ENCODE measurements at regions not wholly inside any gene's neighbourhood (a gene's known extent, or its start where the extent isn't known, plus 50 kb on each side); places are given as distances from the start of the nearest gene placed in this dataset.
A peak's percentile ranks its signal among the peaks of the same experiment; 100 is the strongest.
"Not testable (repeated sequence)": the region's sequence is repeated elsewhere in the genome, so short reads cannot be mapped to it uniquely, and the experiment has no call there.

DNA sequence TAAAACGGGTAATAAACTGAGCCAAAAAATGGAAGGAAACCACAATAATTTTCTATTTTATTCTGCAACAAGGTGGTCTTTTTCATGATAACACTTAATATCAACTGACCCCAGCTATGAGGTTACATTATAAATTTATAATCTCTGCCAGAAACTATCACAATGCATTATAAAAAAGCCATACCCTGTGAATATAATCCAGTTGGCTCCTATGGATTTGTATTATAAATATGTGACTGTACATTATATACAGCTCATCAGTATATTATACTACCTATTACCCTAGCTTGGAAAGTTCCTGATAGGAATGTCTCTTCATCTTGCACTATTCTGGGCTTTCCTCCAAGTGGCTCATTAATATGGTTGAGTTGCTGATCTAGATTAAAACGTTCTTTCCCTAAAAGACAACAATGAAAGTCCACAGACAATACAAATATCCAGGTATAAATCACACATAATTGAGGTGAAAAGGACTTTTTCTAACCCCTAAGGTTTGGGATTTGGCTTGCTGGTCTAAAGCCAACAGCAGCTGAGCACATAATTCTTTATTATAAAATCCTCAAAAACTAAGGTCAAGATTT is 487.7 kb downstream of the TTLL7 start:
- no peak for DNase-seq (ENCODE audit: low read depth in 2 of 2)

DNA sequence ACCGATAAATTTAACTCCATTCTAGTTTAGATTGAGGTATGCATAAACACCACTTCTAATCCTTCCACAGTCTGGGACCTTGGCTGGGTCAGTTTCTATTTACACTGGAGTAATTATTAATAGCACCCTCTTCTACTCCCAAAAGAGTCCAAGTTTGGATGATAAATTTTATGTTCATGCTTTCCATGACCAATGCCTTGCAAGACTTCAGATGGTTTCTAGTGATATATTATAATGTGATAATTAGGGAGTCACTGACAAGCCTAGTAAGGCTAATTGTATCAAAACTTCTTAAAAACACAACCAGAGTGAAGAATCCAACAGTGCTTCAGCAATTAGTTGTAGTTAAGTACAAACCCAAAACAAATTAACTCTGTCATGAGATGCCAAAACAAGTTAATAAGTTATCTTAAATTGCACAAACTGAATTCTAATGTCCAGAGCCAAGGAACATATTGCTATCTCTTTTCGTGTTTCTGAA is 489.6 kb downstream of the TTLL7 start:
- no peak for DNase-seq (ENCODE audit: low read depth in 2 of 2)

DNA sequence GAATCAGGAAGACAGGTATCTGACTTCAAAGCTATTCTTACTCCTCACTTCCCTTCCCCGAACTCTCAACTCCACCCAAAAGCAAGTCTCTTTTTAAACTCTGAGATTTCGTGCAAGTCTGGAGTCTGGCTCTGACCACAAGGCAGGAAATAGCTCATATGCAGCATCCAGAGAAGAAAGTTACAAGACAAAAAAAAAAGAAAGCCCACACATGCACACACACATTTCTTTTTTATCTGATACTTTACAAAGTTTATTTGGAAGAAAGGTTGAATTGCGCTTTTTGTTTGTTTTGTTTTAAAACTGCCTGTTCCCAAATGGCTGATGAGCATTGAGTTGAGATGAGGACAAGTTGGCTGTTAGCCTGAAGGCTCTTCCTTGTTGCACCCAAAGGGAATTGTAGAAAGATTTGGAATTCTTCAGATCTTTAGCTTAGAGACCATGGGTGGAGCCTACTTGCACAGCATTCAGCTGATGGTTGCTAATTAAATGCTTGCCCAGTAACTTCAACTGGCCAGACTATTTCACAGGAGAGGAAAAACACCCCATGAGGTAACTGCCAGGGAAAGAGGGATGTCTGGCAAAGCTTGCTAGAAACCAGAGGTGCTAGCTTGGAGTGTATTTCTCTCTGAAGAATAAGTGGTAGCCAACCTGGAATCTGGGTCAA is 490.3 kb downstream of the TTLL7 start:
- DNase-seq (ENCODE audit: low read depth in 2 of 2): peak in 1 of 2 donors; percentile 19

DNA sequence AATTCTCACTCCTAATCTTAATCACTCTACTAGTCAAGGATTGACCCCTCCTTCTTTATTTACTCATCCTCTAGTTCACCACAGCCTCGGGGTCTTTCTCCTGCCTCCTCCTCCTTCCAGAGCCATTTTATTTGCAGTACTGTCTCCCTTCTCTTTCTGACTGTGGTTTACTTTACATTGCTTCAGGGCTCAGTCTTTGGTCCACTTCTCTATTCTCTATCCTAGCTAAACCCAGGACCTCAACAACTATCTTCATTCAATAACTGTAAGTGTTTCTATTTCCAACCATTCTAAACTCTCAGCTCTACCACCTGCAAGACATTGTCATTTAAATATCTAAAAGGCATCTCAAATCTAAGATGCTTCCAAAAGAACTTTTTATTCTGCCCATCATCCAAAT is 493.8 kb downstream of the TTLL7 start:
- DNase-seq (ENCODE audit: low read depth in 2 of 2): no peak

DNA sequence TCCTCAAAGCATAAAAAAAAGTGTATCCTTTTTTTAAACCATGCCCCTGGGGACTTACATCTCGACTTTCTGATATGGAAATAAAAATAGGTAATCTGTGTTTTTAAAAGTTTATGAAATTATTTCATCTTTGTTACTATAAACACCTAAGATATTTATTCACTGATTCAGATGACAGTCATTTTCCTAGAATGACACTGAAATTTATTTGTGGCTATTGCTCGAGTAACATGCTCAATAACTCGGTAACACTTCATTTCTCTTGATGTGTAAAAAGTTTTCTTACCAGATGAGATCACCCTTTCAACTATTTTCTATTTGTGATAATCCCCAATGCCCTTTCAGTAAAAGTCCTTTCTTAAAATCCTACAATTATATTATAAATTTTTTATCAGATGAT is 495.8 kb downstream of the TTLL7 start:
- no peak for DNase-seq (ENCODE audit: low read depth in 2 of 2)

DNA sequence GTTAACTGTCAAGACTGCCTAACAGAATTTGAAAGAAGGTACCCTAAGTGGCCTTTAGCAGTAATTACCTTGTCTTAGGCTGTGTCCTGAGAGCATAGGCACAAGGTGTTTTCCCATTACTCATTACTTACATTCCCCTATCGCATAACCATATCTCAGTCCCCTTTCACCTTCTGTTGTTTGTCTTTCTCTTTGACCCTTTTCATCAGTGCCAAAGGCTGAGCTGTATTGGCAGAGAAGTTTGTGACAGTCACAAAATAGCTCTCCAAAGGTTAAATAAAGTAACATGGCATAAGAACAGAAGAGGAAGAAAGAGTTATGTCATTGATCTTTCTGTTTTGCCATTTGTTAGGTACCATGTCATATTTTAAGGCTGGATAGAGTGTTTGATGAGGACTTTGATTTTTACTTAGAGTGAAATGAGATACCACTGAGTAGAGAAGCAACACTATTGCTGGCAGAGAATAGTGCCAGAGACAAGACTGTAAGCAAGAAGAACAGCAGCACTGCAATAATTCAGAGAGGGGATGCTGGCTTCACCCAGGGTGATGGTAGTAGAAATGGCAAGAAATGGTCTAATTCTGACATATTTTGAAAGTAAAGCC is 497.8 kb downstream of the TTLL7 start:
- DNase-seq (ENCODE audit: low read depth in 2 of 2): no peak

DNA sequence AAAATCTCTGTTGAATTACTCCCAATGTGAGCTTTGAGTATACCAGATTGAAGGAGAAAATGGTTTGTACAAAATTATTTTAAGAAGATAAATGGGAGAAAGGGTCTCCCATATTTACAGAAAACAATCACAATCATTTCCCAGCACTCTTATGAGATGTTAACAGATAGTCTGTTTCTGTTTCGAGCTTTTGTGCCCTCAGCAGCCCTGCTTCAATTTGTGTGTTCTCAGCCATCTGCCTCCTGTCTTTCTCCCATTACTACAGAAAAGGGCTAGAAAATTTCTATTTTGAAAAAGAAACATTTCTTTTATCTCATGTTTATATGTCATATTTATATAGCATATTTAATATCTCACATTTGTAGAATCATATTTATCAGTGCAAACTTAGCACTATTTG is 498.4 kb downstream of the TTLL7 start:
- no peak for DNase-seq (ENCODE audit: low read depth in 2 of 2)

DNA sequence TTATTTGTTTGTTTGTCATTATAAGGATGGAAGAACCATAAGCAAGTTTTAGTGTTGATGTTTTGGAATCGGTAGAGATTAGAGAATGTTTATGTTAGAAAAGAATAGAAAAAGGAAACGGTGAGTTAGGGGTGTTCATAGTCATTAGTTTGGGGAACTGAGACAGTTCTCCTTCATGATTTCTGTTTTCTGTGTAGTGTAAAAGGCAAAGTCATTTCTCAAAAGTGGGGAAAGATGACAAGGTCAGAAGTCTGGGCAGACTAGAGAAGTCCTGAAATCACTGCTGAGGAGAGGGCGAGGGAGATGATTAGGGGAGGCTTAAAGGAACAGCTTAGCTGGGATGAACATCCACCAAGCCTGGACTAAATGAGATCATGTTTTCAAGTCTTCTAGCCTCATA is 498.9 kb downstream of the TTLL7 start:
- no peak for DNase-seq (ENCODE audit: low read depth in 2 of 2)

DNA sequence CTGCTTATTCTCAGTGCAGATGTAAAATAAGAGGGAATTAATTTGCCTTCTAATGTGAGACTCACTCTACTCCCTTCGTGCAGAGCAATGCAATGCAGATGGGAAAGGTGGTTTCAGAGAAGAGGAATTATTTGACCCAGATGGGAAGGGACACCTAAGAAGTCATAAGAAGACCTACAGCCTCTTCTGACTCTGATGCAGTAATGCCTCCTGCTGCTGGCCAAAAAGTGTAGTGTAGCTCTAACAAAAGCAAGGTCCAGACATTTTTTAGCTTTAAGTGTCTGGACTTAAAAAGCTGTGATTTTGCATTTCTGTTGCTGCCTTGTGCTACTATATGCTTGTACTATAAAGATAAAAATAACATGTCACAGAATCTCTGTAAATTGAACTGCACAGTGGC is 501.4 kb downstream of the TTLL7 start:
- DNase-seq (ENCODE audit: low read depth in 2 of 2): no peak

DNA sequence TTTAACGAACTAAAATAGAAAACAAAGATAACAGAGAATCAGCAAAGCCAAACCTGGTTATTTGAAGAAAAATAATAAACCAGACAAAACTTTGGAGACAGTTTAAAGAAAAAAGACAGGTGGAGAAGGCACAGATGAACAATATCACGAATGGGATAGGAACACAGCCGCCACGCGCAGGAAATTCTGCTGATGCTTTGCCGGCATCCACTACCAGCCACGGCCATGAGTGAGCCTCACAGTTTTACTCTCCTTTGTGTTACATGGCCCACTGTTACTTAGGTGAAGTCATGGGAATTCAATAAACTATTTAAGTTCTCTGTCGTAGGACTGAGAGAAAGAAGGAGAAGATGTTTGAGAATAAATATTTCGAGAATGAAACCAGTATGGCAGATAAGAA is 503.4 kb downstream of the TTLL7 start:
- no peak for DNase-seq (ENCODE audit: low read depth in 2 of 2)

DNA sequence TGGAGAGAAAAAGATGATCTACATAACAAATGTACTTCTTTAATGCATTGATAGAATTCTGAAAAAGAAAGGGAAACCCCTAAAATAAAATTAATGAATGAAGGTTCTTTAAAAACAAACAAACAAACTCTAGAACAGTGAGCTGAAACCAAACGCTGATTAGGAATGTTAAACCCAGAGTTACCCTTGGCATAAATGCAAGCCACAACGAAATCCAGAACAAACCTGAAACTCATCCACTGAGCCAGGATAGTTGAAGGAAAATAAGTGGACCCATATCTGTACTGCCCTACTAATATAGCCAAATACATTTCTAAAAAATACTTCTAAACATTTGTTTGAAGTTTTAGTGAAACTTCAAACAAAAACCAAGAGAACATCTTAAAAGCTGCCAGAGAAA is 505.3 kb downstream of the TTLL7 start:
- no peak for DNase-seq (ENCODE audit: low read depth in 2 of 2)

DNA sequence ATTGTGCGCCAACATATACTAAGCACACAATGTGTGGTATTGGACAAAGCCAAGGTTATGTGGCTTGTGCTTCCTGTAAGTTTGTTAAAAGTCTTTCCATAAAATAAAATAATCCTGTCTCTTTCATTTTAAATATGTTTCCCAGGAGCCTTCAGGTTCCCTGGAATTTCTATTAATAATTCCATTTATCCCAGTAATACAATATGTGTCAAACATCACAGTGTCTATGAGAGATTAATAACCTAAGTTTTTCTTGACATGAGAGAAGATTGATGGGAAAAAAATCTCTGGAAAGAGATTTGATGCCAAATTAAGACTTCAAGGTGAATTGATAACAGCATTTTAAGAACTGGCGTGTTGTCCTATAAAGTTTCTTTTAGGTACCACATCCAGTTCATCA is 507.0 kb downstream of the TTLL7 start:
- DNase-seq (ENCODE audit: low read depth in 2 of 2): no peak

DNA sequence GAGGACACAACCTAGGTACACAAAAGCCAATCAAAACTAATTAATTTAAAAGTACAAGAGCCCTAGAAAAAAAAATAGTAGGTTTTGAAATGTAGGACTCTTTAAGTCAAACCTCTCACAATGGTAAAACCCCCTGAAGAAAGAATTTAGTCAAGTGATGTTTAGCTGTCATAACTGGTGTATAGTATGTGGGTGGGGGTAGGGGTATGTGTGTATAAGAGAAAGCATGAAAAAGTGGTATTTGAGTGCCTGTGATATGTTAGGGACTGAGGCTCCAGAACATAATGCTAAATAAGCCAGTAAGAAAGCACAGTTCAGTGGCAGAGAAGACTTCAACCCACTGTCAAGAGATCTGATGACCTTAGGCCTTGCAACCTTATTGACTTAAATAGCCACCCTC is 507.9 kb downstream of the TTLL7 start:
- DNase-seq (ENCODE audit: low read depth in 2 of 2): no peak

DNA sequence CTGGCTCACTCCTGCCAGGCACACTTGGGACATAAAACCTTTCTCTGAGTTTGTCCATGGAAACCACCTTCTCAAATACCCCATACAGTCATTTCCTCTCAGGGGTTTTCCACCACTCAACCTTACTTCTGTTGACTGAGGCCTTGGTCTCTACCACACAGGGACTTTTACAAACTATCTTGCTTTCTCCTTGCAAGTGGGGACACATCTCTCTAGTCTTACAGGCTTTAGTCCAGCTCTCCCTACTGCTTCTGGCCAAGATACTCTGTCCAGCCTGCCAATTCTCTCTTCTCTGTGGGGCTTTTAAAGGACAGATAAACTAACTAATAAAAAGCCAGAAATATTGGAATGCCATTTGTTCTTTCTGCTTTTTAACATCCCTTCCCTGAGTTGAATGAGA is 510.8 kb downstream of the TTLL7 start:
- not testable (repeated sequence) for DNase-seq (ENCODE audit: low read depth in 2 of 2)

DNA sequence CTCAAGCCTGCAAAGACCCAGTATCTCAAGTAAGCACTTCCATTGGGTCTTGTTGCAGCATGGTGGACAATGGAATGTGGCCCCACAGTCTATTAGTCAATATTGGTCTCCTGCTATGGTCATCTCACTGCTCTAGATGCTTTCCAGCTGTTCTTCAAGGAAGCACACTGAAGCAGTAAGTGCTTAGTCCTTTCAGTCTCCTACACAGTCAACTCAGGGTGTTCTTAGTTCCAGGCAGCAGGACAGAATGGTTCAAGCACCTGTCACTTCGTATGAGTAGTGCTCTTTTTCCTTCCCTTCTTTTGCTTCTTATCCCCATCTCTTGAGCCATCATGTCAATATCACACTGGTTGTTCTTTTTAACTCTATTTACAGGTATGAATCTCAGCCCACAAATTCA is 511.5 kb downstream of the TTLL7 start:
- not testable (repeated sequence) for DNase-seq (ENCODE audit: low read depth in 2 of 2)

DNA sequence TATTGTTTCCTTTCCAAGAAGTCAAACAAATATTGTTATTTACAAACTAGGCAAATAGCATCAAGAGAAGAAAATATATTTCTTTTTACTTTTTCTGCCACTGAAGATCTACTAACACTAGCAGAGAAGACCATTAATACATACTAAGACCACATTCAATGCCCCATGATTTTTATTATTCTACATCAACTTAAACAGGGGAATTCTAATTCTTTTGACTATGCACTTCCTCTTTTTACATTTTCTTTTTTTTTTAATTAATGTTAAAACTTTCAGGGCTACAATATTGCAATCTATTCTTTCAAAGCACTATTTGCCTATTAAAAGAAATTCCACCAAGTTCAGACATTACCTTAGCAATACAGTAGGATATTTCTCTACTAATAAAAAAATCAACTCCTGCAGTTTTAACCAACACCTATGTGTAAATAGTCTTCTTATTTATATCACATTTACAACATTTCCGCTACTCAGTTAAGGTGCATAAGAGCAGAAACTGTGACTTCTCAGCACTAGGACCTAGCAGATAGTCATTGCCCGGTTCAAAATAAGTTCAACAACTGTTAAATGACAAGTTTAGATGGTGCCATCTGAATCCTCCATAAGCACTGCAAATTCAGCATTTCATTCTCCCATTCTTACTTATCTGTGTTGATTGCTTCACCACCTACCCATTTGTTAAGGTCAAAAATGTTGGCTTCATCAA is 513.5 kb downstream of the TTLL7 start:
- DNase-seq (ENCODE audit: low read depth in 2 of 2): not testable (repeated sequence)

DNA sequence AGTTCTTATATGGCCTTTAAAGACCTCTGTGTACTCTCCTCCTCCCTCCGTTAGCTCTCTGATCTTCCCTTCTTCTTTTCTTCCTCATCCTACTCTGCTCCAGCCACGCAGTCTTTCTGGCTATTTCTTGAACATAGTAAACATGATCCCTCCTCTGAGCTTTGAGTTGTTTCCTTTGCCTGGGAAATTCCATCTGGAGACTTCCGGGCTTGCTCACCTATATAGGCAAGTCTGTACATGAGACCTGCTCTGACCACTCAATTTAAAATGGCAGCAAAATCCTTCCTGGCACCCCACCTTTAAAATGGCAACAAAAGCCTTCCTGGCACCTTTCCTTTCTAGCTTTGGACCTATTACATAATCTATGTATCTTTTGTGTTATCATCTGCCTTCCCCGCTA is 517.6 kb downstream of the TTLL7 start:
- not testable (repeated sequence) for DNase-seq (ENCODE audit: low read depth in 2 of 2)

DNA sequence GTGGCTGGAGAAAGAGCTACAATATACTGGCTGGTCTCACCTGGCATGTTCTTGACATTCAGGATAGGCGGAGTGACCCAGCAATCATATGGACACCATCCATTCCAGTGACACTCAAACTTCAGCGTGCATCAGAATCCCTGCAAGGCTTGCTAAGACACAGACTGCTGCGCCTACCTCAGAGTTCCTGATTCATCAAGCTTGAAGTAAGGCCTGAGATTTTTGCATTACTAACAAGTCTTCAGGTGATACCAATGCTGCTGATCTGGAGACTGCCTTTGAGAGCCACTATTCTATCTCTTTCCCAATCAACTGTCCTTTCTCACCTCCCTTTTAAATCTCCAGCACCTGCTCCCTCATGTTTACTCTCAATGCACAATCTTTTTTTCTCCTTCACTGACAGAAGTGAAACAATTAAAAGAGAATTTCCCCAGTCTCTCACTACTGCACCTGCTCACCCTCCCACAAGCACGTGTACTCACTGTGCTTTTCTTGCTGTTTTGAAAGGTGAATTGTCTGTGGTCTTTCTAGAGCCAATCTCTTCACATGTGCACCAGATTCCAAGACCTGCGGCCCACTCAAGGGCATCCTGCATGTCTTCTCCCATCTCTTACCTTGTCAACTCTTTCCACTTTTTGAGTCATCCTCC is 519.2 kb downstream of the TTLL7 start:
- DNase-seq (ENCODE audit: low read depth in 2 of 2): not testable (repeated sequence)

DNA sequence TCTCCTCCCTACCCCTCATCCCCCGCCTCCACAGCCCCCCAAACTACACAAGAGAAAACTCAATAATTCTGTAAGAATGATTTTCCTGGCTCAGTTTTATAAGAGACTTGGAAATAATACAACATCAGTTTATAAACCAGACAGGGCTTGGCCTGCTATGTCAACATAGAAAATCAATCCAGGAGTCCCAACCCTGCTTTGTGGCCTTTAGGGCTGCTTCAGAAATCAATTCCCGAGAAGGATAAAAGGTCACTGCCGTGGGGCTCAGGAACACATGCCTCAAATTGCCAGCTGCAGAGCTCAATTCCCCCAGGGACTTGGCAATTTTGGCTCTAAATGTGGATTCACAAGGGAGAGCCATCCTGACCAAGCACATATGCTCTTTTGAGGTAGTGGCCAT is 520.8 kb downstream of the TTLL7 start:
- DNase-seq (ENCODE audit: low read depth in 2 of 2): not testable (repeated sequence)

DNA sequence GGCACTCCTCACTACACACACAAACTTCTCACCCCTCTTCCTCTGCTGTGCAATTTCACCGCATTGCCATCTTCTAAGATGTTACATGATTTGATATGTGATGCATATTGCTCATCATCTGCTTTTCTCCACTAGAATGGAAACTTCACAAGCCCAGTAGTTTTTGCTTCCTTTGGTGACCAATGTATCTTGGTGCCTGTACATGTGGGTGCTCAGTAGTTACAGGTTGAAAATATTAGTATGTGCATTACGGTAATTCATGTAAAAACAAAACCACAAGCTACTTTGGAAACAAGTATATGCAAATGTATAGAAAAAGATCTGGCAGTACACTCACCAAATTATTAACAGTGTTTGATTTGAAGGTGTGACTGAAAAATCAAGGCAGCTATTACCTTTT is 522.4 kb downstream of the TTLL7 start:
- not testable (repeated sequence) for DNase-seq (ENCODE audit: low read depth in 2 of 2)

DNA sequence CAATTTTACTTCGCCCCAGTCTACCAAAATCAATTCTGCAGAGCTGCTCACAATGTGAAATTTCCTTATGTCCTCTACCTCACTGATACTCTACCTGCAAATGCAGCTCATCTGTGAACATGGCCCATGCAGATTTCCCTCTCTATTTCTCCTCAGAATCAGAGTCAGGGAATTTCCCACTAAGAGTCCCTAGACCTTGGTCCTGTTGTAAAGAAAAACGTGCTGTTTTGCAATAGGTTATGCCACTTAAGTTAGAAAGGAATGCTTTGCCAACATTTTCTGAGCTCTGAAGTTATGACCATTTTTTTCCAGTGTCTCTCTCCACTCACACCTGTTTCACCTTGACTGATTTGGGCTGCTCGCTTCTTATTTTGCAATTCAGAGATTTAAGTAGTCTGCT is 524.0 kb downstream of the TTLL7 start:
- not testable (repeated sequence) for DNase-seq (ENCODE audit: low read depth in 2 of 2)

DNA sequence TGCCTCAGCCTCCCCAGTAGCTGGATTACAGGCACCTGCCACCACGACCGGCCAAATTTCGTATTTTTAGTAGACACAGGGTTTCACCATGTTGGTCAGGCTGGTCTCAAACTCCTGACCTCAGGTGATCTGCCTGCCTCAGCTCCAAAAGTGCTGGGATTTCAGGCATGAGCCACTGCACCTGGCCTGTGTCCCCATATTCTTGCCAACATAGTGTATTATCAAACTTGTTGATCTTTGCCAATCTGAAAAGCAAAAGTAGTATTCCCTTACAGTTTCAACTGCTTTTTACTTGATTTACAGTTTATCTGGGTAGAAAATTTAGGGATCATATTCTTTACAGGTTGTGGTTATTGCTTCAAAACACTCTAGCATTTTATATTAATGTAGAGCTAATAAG is 524.9 kb downstream of the TTLL7 start:
- DNase-seq (ENCODE audit: low read depth in 2 of 2): not testable (repeated sequence)

Data from stimulated activated CD8-positive, alpha-beta memory T cell treated with anti-CD3 and anti-CD28 coated beads, Interleukin-15, amount 100 ng/mL, for 4 hours (primary cell).